ENCODE measurements at regions not wholly inside any gene's neighbourhood (a gene's known extent, or its start where the extent isn't known, plus 50 kb on each side); places are given as distances from the start of the nearest gene placed in this dataset.

DNA sequence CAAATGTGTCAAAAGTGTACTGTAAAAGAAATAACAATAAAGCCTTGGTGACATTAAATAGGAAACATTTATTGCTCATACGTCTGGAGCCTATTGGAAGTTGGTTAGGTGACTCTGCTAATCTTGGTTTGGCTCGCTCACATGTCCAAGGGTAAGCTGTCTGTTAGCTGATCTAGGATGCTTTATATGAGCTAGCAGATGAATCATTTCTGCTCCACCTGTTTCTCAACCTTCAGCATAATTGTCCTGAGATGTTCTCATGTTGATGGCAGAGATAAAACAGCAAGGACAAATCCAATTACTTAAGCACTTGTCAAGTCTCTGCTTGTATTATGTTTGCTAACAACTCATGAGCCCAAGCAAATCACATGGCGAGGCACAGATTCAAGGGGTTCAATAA, 56.0 kb upstream of the CD53 start:
- DNase-seq = no peak

DNA sequence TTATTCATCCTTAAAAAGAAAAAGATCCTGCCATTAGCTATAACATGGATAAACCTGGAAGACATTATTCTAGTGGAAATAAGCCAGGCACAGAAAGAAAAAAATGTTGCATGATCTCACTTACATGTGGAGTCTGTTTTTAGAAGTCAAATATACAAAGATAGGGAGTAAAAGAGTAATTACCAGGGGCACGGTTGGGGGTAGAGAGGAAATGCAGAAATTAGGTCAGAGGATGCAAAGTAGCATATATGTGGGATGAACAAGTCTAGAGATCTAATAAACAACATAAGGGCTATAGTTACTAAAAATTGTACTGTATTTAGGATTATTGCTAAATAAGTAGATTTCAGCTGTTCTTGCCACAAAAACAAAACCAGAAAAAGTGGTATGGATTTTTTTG, 61.4 kb upstream of the CD53 start:
- DNase-seq = no peak

DNA sequence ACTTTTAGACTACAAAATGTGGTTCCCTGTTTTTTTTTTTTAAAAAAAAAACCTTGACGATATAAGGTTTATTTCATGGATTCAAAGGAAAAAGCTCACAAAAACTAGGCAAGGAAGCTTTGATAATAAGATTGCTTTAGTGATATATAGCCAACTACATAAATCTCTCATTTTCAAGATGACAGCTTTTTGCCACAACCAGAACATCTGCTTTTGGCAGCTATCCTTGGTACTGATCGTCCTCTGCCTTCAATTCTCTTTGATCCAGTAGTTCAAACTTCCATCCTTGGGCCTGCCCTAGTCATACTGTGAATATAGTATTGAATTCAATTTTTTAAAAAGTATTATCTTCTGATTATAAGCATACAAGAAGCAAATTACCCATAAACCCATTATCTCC, 72.9 kb upstream of the CD53 start:
- DNase-seq = no peak

DNA sequence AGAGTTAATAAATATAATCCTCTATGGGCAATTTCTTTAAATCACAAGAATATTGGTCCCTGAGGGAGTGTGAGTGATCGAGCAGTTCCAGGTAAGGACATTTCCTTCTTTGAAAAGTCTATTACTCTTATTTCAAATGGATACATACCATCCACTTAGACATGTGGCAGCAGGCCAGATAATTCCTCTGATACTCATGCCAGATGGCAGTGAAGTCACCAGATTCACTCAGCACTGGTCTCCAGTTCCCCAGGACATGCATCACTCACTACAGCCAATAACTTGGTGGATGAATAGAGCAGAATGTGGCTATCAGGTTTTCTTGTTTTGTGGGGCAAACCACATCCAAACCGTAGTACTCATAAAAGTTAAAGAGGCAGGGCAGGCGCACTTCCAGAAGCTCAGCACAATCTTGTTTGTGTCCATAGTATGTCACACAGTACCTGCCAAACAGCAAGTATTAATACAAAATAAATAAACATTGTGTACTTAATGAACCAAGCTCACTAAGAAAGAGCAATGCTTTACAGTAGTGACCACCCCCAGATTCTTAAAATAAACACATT, 74.2 kb upstream of the CD53 start:
- no peak for DNase-seq

DNA sequence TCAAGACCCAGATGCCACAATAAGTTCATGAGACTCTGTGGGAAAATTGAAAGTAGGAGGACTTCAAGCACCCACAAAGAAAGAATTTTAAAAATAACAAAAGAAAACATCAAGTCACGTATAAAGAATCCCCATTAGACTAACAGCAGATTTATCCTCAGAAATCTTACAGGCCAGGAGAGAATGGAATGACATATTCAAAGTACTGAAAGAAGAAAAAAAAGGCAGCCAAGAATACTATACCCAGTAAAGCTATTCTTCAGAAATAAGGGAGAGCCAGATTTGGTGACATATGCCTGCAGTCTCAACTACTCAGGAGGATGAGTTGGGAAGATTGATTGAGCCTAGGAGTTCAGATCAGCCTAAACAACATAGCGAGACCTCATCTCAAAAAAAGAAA, 84.3 kb upstream of the CD53 start:
- no peak for DNase-seq

DNA sequence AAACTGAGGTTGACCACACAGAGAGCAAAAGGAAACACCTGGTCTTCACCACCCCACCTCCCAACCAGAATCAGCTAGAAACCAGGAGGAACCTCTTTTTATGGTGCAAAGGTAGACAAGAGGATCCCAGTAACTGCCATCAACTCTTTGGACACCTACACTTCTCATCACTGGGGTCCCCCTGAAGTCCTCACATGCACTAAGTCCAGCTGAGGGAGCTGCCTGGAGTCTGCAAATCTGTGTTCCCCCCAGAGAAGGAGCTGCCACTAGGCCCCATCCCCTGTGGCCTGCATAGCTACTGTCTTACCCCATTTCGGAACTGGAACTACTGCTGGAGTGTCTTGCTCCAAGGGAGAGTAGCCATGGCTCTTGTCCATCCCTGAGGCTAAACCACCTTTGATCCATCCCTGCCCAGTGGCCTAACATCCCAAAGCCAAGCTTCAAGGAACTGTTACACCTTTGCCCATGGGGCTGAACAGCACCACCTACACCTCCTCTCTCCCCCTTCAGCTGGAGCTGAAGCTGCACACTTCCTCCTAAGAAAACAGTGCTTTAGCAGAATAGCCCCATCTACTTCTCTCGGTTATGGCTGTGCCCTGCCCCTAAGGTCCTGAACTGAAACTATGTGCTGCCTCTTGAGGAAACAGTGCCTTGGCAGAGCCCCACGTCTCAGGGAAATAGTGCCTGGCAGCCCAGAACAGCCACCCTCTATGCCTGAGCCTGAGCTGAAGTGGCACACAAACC, 85.4 kb upstream of the CD53 start:
- DNase-seq = peak; percentile 87

DNA sequence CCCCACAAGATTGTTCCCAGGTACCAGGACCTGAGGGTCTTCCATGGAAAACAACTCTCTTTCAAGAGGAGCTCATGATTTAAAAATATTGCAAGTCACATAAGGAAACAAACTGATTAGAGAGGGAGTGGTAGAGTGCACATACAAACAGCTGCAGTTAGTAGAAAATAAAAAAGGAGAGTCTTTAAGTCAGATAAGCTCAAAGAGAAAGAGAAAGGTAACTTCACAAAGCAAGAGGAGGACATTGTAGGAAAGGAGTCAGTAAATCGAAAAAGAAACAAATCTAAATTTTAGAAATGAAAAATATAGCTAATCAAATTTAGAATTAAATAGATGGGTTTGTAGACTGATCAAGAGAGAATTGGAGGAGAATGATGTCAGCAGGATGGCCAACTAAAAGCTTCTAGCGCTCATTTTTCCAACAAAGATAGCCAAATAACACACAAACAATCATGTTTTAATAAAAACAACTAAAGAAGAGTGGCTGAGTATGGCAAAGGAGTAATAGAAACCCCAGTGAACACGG, 86.1 kb upstream of the CD53 start:
- DNase-seq = peak; percentile 54

DNA sequence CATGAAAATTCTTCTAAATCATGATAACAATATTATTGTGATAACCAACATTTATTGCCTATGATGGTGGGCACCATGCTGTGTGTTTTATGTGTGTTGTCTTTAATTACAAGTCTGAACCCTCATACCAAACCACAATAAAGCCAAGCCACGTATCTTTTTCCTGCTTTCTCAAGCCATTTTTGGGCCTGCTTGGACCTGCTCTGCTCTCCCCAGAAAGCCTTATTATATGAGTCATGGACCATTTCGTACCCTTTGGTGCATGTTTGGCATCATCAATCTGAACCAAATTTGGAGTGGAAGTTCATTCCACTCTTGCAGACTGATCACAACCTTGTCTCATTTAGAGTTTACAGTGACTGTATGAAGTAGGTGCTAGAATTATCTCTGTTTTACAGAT, 87.3 kb upstream of the CD53 start:
- DNase-seq = no peak

DNA sequence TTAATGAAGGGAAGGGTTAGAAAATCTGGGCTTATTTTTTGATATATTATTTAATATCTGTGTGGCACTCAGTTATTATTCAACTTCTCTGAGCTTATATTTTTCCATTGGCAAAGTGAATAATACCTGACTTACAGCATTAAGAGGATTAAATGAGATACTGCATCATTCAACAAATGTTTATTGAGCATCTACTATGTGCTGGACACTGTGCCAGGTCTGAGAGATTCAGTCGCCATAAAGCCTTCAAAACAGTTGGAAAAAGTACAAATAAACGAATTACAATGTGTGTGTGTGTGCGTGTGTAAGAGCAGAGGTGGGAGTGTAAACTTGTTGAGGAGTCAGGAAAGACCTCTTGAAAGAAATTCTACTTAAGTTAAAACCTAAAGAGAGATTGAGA, 87.9 kb upstream of the CD53 start:
- no peak for DNase-seq

DNA sequence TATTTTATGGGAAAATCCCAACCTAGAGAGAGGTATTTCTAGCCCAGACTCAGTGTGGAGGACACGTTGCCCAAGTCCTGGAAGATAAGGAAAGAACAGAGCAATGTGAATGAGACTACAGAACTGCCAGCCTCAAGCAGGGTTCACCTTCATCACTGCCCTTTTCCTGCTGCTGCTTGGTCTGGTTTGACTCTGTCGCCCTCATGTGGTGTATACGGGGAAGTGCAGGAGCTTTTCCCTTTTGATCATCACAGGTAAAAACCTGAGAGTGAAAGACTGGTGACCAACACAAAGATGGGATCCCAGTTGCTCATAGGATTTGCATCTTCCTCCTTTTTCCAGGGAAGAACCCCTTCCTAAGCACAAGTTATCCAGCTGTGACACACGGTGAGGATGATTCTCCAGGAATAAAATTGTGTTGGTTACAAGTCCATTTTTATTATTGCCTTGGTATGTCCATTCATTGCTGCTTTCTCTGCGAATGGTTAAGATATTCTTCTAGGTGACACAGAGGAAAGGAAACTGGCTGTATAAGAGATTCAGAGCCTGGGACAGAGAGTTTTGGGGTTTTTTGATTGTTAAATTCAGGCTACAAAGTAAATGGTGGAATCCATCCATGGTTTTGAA, 89.5 kb upstream of the CD53 start:
- peak; percentile 66 for DNase-seq

DNA sequence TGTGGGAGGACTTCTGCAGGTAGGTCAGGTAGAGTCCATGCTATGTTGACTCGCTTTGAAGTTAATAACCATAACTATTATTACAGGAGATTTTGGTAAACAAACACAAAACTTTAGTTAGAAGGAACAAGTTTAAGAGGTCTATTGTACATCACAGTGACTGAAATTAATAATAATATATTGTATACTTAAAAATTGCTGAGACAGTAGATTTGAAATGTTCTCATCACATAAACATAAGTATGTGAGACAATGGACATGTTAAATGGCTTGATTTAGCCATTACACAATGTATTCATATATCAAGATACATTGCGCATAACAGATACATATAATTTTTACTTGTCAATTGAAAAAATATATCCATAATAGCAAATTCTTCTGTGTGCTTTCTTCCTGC, 91.4 kb upstream of the CD53 start:
- DNase-seq = no peak

DNA sequence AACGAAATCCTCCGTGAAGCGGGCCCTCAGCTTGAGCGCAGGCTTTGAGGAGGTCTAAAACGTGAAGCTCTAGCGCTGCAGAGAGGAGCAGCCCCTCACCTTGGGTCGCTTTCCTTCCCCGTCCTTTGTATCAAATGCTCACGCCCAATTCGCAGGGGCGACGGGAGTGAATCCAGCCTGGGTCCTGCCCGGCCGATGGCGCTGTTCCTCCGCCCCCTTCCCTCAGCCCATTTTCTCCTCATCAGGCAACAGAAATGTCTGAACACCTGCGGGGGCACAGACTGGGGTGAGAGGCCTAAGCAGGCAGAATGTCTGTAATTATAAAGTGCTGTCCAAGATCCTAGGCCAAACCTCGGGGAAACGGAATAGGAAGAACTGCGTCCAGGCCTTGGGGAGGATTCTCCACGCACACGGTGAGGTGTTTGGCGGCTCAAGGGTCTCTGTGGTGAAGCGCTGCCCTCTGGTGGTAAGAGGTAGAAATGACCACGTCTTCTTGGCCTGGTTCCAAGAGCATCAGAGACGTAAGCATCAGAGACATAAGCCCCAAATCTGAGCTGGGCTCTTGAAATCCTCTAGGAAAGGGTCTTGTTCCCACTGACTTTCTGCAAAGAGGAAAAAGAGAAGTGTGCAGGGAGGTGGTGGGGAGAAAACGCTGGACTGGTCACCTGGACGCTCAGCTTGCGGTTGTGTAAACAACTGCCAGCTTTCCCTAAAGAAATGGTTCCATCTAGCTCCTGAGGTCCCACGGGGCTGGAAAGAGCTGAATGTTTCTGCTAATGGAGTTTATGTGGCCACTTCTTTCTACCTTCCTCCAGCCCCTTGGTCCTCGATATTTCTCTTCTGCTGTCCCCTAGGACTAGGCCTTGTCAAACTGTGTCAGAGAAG, 92.1 kb upstream of the CD53 start:
- peak; percentile 75 for DNase-seq

DNA sequence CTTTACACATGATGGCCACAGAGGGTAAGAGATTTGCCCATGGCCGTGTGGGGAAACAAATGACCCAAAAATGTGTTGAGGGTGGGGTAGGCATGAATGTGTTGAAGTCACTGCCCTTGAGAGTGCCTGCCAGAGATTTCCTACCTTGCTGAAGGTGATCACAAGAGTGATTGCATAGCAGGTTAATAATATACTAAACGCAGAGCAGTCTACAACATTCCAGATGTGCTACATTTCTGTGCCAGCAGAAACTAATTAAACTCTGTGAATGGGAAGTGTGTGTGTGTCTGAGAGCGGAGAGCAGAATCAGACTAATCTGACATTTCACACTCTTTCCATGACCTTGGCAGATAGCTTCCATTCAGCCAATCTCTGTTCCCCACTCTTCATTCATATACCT, 93.3 kb upstream of the CD53 start:
- no peak for DNase-seq

DNA sequence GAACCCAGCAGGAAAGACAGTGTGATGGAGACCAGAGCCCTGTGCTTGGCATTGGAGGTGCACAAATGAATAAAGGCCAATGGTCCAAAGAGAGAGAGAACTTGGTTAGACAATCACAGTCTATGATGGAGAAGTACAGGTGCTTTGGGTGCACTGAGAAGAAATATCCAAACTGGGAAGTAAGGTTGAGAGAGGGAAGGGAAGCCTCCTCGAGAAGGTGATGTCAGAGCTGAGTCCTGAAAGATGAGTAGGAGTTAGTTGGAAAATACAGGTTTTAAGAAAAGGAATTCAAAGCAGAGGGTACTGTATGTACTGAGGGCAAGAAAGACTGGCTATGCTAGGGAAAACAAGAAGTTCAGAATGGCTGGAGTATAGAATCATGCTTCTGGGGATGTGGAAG, 94.1 kb upstream of the CD53 start:
- DNase-seq = no peak

DNA sequence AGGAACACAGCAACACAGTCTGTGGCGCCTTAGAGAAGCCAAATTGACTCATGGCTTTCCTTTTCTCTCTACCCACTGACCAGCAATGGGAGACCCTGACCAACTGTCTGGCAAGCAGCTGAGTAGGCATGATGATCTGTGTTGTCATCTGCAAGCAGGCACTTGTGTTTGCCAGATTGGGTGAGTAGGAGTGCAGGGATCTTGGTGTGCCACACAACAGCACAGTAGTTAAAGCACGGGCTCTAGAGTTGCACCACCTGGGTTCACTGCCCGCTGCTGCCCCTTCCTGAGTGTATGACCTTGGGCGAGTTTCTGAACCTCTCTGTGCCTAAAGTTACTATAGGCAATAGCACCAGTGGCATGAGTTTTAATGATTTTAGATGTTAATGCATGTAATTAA, 95.7 kb upstream of the CD53 start:
- DNase-seq = no peak

DNA sequence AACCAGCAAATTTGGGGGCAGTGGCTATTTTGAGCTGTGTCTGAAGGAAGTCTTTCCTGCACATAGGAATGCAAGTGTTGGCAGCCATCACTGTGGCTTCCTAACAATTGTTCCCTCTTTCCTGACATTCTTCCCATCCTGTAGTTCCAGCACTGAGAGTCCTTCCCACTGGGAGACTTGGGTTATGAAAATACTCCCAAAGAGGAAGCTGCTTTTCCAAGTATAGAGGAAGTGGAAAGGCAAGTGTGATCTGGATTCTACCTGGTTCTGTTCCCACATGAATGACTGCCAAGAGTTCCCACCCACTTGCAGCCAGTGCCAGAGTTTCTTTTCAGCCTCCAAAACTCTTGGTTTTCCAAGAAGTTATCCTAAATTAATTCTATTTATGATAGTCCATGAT, 98.5 kb upstream of the CD53 start:
- DNase-seq = no peak

DNA sequence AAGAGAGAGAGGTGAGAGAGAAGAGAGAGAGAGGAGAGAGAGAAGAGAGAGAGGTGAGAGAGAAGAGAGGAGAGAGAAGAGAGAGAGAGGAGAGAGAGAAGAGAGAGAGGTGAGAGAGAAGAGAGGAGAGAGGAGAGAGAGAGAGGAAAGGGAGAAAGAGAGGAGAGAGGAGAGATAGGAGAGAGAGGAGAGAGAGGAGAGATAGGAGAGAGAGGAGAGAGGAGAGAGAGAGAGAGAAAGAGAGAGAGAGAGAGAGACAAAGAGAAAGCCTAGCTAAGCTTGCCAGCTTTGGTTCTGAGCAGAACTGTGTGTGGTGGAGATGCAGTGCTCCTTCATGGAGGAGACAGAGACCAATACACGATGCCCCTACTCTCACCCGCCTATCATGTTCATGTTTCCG, 99.1 kb upstream of the KCNA3 start:
- DNase-seq = no peak

DNA sequence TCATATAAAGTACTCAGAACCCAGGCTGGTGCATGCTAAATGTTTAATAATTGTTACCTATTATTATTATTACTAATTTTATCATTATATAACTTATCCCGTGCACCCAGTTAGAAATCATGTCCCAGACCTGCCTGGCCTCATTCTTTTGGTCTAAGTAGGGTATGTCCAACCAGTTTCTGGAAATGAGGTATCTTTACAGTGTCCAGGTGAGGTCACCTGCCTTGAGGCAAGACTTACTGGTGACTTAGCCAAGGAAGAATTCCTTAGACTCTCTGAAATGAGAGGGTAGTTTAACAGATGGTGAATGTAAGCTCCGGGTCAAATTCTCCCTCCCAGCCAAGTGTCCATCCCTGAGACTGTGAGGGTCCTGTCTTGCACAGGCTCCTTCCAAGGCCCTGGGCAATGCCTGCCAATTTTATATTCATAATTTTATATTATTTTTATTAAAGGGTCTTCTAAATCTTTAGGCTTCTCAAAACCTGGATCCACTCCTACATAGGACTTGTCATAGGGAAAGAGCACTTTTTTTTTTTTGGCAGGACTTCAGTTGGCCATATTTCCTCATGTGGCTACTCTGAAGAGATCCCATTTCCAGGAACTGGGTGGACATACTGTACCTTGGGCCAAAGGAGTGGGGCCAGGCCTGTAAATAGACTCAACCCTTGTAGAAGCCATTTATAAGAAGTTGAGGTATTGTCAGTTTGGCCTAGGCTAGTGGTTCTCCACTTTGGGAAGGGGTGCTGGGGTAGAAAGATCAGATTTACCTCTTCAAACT, 96.7 kb upstream of the KCNA3 start:
- no peak for DNase-seq

DNA sequence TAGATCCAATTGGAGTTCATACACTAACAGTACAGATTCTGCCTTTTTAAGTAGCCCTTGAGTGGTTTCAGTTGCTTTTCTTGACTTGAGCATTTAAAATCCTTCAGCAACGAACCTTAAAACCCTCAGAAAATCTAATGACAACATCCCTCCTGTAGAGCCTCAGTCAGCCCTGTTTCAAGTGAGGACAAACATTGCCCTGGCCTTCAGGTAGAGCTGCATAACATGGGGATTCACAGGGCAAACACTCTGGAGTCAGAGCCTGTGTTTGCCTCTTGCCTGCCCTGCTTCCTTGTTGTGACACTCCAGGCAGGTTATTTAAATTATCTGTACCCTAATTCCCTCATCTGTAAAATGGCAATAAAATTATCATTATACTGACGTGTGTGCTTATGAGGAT, 96.1 kb upstream of the KCNA3 start:
- no peak for DNase-seq

DNA sequence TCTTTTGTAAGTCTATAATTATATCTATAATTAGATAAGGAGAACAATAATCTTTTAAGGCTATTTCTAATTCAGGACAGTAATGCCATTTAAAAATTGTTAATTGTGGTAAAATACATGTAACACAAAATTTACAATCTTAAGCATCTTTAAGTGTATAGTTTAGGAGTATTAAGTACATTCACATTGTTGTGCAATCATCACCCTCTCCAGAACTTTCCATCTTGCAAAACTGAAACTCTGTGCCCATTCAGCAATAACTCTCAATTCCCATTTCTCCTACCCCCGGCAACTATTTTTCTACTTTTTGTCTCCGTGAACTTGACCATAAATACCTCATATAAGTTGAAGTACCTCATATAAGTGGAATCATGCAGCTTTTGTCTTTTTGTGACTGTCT, 93.9 kb upstream of the KCNA3 start:
- no peak for DNase-seq

DNA sequence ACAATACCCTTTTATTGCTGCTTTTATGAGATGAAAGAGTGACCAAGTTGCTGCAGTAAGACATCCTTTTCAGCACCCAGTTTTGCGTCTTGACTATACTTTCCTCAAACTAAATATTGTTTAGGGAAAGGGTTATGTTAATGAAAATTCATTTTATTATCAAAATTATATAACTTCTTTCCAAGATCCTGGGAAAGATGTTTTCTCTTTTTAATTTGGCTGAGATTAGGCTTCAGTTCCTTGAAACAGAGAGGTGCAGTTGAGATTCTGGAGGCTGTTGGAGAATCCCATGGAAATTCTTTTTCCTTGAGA, 91.6 kb upstream of the KCNA3 start:
- DNase-seq = no peak

DNA sequence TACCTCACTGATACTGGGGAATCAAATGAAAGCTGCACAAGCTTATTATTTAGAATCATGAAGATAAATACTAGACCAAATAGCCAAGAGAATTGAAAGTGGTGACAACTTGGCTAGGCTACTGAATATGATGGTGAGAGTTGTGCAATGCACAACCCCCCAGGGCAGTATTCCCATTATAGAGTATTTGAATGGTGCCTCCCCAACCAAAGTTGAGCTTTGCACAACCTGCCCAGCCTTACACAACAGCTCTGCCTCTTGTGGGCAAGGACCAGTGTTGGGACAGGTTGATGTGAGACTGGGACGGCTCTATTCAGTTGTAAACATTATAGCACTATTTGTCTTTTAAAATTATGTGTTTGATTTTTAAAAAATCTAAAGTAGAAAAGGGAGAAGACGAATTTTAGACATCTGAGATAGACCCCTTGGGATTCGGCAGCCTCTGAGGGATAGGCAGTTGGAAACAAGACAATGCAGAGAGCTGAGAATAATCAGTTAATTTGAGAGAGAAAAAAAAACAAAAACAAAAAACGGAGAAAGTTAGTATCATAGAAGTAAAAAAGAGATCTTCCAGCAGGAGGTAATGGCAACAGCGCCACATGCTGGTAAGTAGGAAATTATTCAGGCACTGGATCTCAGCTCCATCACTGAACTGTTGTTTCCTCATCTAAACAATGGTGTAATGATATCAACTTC, 91.0 kb upstream of the KCNA3 start:
- no peak for DNase-seq
